GM19328 (cell line): ENCODE measurements at regions not wholly inside any gene's neighbourhood (a gene's known extent, or its start where the extent isn't known, plus 50 kb on each side); places are given as distances from the start of the nearest gene placed in this dataset.

Experiments
- ATAC-seq: cut with Tn5 transposase; IDR thresholded peaks from one replicate; pipeline ENCODE4 v1.9.1; 2021; ENCODE audit warnings: mild to moderate bottlenecking, moderate library complexity; ENCODE audit not compliant: unreplicated experiment

- ATAC-seq, result no peak
These were observed 60.1 kb upstream of the OTX2 start for GRCh38 chr14:56870336-56870735.

GRCh38 chr14:56868660-56869059 lies 58.4 kb upstream of the OTX2 start:
- ATAC-seq, result no peak

GRCh38 chr14:56862836-56863235 lies 52.6 kb upstream of the OTX2 start:
- ATAC-seq, result no peak

GRCh38 chr14:56860441-56860840 lies 50.2 kb upstream of the OTX2 start:
- ATAC-seq, result no peak
